Mesothelial cell of epicardium (in vitro differentiated cells): ENCODE measurements at regions not wholly inside any gene's neighbourhood (a gene's known extent, or its start where the extent isn't known, plus 50 kb on each side); places are given as distances from the start of the nearest gene placed in this dataset.

Experiments used
- DNase-seq, 2 experiments: peaks; one replicate each; pipeline ENCODE4 v3.0.0; 2021; ENCODE audit warnings: low spot score in 2 of 2; ENCODE audit not compliant: unreplicated experiment in 2 of 2
- H3K27ac Mint-ChIP-seq: 2 replicates; pipeline ENCODE4 v1.8.0; 2021; ENCODE audit warnings: mixed read lengths
- H3K27me3 Mint-ChIP-seq: 2 replicates; pipeline ENCODE4 v1.8.0; 2021; ENCODE audit warnings: low read depth, mixed read lengths
- H3K36me3 Mint-ChIP-seq: 2 replicates; pipeline ENCODE4 v1.8.0; 2021; ENCODE audit warnings: mixed read lengths
- H3K4me1 Mint-ChIP-seq: 2 replicates; pipeline ENCODE4 v1.8.0; 2021; ENCODE audit warnings: mixed read lengths
- H3K4me3 Mint-ChIP-seq: 2 replicates; pipeline ENCODE4 v1.8.0; 2021; ENCODE audit warnings: mild to moderate bottlenecking, moderate library complexity, mixed read lengths
- H3K9me3 Mint-ChIP-seq: 2 replicates; pipeline ENCODE4 v1.8.0; 2021; ENCODE audit warnings: mixed read lengths
- TF ChIP-seq, protein P1 (sequence below): fragments of 200-600 bp; sonication (generic); IDR thresholded peaks from one replicate; pipeline ENCODE4 v1.5.0; 2021; ENCODE audit warnings: antibody characterized with exemption; ENCODE audit not compliant: unreplicated experiment

DNA sequence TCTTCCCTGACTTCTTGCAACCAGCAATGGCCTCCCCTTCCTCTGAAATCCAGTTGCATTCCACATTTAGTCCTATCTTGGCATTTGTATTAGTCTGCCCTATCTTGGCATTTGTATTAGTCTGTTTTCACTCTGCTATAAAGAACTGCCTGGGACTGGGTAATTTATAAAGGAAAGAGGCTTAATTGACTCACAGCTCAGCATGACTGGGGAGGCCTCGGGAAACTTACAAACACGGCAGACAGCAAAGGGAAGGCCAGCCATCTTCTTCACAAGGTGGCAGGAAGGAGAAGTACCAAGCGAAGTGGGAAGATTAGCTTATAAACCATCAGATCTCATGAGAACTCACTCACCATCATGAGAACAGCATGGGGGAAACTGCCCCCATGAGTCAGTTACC, 234.5 kb upstream of the COPS8 start:
- DNase-seq = no peak
- peak overlapping the region; percentile 51 for H3K27ac Mint-ChIP-seq
- no peak overlapping the region for H3K4me3 Mint-ChIP-seq
- H3K27me3 Mint-ChIP-seq = no peaks in the 10 kb centered on the region
- peaks cover 13% of the 10 kb centered on the region for H3K9me3 Mint-ChIP-seq
- TF ChIP-seq, protein P1, sequence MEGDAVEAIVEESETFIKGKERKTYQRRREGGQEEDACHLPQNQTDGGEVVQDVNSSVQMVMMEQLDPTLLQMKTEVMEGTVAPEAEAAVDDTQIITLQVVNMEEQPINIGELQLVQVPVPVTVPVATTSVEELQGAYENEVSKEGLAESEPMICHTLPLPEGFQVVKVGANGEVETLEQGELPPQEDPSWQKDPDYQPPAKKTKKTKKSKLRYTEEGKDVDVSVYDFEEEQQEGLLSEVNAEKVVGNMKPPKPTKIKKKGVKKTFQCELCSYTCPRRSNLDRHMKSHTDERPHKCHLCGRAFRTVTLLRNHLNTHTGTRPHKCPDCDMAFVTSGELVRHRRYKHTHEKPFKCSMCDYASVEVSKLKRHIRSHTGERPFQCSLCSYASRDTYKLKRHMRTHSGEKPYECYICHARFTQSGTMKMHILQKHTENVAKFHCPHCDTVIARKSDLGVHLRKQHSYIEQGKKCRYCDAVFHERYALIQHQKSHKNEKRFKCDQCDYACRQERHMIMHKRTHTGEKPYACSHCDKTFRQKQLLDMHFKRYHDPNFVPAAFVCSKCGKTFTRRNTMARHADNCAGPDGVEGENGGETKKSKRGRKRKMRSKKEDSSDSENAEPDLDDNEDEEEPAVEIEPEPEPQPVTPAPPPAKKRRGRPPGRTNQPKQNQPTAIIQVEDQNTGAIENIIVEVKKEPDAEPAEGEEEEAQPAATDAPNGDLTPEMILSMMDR = no peak
- peaks cover 4% of the 10 kb centered on the region for H3K36me3 Mint-ChIP-seq
- H3K4me1 Mint-ChIP-seq = peaks cover 45% of the 10 kb centered on the region

DNA sequence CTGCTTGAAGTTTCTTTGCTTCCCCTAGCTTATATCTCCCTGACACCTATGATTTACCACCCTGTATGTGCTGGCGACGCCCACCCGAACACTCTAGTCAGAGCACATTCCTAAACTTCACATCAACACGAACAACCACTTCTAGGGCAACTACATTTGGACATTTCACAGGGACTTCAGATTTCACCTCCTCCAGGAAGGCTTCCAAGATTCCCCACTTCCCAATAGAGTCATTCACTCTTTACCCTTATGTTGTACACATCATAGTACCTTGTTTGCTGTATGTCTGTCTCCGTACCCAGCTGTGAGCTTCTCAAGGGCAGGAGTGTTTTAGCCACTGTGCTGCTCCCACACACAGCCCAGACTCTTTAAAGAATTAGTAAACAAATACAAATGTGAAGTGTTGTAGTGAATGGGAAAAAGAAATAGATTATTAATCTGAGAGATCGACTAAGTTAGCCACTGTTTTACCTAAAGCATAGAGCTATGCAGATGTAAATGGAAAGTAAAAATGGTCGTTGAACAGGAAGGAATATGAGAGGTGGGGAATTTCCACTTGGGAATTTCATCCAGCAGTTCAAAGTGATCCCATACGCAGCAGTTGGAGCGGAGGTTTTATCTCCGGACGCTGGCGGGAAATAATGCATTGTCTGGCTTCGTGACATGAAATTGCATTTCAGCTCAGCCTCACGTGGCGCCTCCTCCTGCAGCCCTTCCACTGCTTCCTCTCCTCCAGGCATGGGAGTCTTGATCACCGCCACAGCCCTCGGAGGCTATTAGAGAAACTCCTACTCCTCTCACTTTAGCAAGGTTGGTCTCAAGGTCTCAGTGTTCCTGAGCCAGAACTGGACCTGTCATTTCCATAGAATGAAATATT, 233.4 kb upstream of the COPS8 start:
- no peak overlapping the region for H3K4me3 Mint-ChIP-seq
- H3K9me3 Mint-ChIP-seq = peaks cover 13% of the 10 kb centered on the region
- peaks cover 4% of the 10 kb centered on the region for H3K36me3 Mint-ChIP-seq
- TF ChIP-seq, protein P1 = no peak
- no peak for DNase-seq
- peak overlapping the region; percentile 65 for H3K27ac Mint-ChIP-seq
- H3K27me3 Mint-ChIP-seq = no peaks in the 10 kb centered on the region
- peaks cover 47% of the 10 kb centered on the region for H3K4me1 Mint-ChIP-seq

DNA sequence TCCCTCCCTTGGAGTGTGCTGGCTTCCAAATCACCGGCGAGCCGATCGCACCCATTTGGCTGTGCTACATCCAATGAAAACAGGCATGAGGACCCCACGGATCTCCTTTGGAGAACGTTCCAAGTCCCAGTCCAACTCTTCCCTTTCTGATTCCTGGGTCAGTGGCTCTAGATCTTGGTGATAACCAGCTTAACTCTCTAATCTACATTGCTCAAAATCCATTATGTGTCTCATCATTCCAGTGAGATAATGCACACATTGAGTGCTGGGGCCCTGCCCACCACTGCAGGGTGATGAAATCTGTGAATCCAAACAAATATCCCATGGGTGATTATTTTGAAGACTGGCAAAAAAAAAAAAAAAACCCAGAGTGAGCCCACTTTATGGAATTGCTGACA, 232.7 kb upstream of the COPS8 start:
- TF ChIP-seq, protein P1 = no peak
- Mint-ChIP-seq H3K36me3 (peaks cover 4% of the 10 kb centered on the region), H3K9me3 (peaks cover 13% of the 10 kb centered on the region), H3K27ac (peak overlapping the region; percentile 65), H3K27me3 (no peaks in the 10 kb centered on the region), H3K4me1 (peaks cover 50% of the 10 kb centered on the region), H3K4me3 (no peak overlapping the region)
- no peak for DNase-seq

DNA sequence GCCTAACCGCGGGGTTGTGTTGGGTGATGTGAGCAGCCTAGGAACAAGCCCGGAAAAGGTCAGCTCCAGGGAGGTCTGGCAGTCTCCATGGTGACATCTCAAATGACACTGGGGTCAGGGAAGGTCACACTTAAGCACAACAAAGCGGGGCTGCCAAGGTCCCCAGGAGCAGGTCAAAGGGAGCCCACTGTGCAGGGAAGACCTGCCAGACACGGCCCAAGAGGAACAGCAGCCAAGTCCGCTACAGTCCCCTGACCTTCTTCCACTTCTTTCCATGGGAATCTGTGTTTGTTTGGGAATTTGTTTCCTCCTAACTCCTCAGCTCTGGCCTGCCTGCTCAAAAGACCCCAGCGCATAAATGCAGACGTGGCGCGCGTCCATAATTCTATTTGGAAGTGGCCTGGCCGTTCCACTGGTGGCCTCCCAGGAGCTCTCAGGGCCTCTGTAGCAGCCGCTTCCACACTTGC, 232.1 kb upstream of the COPS8 start:
- Mint-ChIP-seq H3K27me3 (no peaks in the 10 kb centered on the region), H3K36me3 (peaks cover 4% of the 10 kb centered on the region), H3K4me3 (no peak overlapping the region), H3K27ac (no peak overlapping the region), H3K9me3 (peaks cover 13% of the 10 kb centered on the region), H3K4me1 (peaks cover 52% of the 10 kb centered on the region)
- DNase-seq = peak in 1 of 2 experiments; percentile 27
- TF ChIP-seq, protein P1 = no peak

DNA sequence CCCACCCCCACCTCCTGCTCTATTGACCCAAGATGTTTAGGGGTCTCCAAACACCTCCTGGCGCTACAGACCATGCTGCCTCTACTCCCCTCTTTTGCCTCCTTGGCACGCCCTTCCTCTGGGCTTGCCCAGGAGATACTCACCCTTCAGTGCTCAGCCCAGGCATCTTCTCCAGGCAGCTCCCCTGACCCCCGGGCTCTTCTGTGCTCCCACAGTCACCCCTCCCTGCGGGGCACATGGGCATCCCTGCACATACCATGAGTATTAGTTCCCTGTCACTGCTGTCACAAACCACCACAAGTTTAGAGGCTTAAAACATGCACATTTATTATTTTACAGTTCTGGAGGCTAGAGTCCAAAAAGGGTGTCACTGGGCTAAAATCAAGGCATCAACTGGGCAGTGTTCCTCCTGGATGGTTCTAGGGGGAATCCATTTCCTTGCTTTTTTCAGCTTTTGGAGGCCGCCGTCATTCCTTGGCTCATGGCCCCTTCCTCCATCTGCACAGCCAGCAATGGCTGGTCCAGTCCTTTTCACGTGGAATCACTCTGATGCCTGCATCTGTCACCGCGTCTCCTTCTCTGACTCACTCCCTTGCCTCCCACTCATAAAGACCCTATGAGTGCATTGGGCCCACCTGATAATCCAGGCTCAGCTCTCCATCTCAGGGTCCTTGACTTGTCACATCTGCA, 230.4 kb upstream of the COPS8 start:
- peaks cover 64% of the 10 kb centered on the region for H3K4me1 Mint-ChIP-seq

More for the DNA sequence above, 230.4 kb upstream of the COPS8 start:
- Mint-ChIP-seq H3K4me3 (no peak overlapping the region), H3K36me3 (peaks cover 4% of the 10 kb centered on the region), H3K27ac (no peak overlapping the region), H3K9me3 (peaks cover 8% of the 10 kb centered on the region), H3K27me3 (no peaks in the 10 kb centered on the region)
- no peak for DNase-seq
- TF ChIP-seq, protein P1 = no peak
